Stimulated activated CD4-positive, alpha-beta T cell treated with anti-CD3 and anti-CD28 coated beads, Interleukin-1b, Interleukin-23, amount 100 ng/mL, for 4 hours (primary cell): ENCODE measurements at regions not wholly inside any gene's neighbourhood (a gene's known extent, or its start where the extent isn't known, plus 50 kb on each side); places are given as distances from the start of the nearest gene placed in this dataset.

ENCODE experiments used
- DNase-seq, 2 donors: peaks; one replicate each; pipeline ENCODE4 v3.0.0-alpha.2; 2020; ENCODE audit warnings: low read depth in 2 of 2

DNA sequence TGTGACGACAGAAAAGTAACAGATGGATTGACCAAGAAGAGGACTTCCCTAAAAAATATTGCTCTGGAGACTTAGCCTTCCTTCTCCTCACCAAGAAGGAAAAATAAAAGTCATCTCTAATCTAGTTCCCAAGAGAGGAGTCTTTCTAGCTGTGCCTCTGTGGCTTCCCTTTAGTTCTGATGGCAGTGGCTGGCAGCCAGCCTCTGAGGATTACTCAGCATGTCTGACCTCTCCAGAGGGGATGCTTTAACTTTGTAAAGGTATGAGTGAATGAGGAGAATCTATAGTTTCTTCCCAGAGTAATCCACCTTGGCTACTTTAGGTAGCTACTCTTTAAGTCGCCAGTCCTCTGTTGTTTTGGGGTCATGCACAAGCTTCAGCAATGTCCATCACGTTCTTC lies 163.9 kb upstream of the KIT start:
- DNase-seq: no peak

DNA sequence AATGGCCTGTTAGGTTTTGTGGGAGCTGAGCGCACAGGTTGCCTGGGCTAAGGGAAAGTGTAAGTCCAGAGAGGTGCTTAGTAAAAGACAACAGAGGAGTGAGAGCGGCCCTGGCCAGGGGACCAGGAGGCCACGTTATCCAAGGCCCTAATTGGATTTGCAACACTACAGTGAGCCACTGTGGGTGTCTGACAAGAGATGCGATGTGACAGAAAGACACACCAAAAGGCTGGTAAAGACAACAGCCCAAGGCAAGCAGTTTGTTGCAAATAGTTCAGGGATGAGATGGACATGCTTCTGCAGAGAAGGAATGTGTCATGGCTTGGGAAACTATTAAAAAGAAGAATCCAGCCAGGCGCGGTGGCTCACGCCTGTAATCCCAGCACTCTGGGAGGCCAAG lies 162.7 kb upstream of the KIT start:
- no peak for DNase-seq

DNA sequence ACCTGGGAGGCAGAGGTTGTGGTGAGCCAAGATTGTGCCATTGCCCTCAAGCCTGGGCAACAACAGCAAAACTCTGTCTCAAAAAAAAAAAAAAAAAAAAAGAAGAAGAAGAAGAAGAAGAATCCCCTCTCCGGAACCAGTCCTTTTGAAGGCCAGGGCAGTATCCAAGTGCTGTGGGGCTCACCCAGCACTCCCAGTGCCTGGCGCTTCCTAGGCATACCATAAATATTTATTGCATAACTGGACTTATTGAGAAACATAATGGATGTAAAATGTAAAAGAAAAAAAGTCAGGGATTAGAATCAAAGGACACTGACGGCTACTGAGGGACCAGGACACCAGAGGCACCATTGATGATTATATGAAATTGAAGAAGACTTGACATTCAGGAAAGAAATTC lies 162.1 kb upstream of the KIT start:
- no peak for DNase-seq

DNA sequence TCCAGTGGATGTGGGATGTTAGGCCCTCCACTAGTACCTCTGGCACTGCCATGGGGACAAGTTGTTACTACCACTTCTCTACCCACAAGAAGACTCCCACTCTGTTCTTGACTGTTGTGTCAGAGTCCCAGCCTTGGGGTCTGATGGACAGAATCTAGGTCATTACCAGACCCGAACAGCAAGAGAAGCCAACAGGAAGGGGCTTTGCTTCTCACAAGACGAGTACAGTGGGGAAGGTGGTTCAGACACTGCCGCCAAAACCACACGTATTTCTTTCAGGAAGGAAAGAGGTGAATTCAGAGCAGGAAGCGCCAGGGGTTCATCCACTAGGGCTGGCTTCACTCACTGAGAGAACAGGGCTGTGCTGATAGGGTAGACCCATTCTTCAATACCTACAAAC lies 161.3 kb upstream of the KIT start:
- DNase-seq: no peak

DNA sequence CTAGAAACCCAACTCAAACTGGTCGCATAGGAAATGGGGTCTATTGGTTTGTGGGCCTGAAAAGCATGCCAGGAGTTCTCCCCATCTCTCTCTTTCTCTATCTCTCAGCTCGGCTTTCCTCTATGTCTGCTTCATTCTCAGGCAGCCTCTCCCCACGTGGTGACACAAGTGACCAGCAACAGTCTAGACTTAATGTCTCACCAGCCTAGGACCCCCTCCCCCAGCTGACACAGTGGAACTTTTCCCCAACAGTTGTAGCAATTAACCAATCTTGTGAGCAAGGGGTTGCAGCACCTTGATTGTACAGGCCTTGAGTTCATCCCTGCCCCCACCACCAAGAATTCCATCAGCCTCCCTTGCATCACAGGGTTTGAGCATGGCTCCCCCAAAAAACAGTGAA lies 159.8 kb upstream of the KIT start:
- DNase-seq: no peak

DNA sequence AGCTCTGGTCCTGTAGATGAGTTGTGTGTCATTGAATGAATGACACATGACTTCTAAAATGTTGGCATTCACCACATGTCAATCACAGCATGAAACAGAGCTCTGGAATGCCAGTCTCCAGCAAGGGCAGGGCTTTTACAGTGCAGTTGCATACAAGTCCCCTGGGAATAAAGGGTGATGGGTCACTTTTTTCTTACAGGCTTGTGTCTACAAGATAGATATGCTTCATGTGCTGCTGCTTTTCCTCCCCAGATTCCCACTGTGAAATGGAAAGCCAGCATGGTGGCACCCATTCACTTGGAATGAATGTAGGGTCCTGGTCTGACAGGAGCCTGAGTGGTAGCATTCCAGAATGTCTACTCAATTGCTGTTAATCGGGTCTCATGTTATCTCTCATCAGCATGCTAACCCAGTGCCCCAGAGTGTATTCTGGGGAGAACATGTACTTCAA lies 159.1 kb upstream of the KIT start:
- DNase-seq: no peak

DNA sequence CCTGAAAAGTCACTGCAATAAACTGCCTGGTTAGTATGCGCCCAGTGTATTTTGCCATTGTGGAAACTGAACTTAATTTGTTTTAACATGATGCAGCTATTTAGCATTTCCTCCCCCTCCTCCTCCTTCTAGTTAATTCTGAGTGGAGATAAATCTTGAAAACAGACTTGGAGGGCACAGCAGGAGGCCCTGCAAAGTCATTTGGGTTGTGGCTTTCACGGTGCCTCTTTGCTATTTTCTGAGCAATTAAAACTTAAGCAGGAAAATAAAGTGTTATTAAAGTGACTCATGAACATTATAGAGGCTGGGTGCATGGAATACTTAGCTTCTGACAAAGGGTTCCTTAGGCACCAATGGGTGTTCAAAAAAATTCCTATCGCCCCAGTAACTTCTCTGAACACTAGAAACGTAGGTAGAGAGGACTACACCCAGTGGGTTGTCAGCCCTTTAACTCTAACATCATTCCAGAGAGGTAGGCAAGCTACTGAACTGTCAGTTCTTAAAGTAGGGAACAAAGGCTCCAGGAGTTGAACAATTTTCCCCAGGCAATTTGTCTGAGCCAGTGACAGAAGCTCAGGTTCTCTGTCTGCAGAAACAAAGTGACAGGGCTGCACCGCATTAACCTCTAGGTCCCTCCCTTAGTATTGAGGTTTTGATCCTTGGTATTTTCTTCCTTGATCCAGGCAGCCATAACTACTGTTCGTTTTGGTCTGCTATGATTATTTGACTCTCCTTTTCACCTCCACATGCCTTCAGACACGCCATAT lies 158.3 kb upstream of the KIT start:
- DNase-seq: no peak

DNA sequence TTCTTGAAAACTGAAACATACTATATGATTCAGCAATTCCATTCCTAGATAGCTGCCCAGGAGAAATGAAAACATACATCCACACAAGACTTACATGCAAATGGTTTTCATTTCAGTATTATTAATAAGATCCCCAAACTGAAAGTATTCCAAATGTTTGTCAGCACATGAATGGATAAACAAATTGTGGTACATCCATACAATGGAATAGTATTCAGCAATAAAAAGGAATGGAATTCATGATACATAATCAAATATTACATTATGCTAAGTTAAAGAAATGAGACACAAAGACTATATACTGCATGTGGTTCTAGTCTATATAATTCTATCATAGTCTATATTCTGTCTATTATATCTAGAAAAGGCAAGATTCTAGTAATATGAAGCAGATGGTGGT lies 152.4 kb upstream of the KIT start:
- no peak for DNase-seq

DNA sequence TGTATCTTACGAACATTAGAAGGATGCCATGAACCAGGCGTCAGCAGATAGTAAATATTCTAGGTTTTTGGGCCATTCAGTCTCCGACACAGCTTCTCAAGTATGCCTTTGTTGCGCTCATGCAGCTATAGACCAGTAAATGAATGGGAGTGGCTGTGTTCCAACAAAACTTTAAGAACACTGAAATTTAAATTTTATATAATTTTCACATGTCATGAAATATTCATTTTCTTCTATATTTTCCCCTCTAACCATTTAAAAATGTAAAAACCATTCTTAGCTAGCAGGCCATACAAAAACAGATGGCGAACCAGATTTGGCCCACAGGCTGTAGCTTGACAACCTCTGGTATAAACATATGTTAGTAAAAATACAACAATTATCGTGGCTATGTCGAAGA lies 151.8 kb upstream of the KIT start:
- DNase-seq: no peak

DNA sequence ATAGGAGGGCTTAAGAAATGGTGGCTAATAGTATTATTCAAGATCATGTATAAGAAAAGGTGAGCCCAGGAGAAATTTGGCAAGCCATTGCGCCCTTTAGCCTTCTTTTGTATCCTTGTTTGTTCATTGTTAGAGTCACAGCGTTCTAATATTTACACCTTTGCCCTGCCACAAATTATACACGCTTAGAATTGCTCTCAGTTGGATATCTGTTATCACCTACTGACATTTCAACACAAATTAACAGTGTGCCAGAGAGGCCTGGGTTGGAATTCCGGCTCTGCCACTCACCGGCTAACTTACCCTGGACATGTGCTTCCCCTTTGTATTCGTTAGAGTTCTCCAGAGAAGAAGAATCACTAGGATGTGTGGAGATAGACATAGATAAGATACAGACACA lies 148.7 kb upstream of the KIT start:
- no peak for DNase-seq

DNA sequence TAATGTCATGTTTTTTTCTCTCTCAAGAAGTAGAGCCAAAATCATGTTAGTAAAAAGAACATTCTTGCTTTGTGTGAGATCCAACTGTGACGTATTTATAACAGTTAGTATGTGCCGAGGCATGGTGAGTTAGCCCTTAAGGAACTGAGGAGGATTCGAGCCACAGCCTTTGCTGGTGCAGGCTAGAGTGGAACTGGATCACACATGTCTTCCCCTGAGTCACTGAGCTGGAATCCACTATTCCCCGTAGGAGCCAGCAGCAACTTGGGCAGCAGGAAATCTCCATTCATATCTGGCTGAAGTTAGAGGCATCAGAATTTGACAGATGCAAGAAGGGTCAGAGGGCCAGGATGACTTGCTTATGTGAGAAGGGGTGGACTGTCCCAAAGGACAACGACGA lies 144.6 kb upstream of the KIT start:
- no peak for DNase-seq

DNA sequence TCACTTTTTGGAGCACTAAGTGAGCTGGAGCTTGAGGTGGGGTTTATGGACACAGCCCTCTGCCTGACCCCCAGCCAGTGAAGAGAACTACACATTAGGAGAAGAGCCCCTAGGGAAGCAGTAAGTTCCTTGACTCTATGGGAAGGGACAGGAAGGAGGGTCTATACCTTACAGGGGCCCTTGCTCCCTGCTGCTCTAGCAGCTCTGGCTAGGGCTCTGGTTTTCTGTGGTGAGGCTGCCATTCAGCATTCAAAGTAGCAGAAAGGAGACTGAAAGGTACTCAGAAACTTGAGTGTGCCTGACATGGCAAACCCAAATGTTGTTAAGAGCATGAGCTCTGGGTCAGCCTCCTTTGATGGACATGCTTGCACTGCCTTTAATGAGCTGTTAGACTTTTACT lies 144.0 kb upstream of the KIT start:
- DNase-seq: no peak

DNA sequence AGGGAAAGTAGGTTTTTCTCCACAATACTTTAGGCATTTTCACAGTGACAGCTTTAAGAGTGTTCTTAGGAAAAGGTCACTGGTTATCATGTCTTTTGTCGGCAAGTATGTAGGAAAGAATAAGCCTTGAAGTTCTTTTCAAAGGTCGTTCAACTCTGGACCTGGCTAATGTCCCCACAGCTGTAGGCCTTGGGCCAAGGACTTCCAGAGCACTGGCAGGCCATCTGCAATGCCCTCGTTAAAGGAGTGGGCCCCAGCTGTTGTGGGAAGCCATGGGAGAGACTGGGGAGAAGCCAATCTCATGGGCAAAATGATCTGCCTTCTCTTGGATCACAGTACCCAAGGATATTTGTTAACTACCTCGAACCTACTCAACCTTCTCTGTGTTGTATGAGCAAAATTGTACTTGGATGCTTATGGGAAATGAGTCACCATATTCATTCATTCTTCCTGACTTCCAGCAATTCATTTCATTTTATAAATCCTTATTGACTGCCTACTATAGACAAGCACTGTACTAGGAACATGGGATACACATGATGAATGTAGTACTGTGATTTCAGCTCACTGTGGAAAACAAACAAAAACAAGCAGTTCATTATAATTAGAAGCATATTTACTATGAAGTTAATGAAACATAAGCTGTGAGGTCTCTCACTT lies 141.1 kb upstream of the KIT start:
- DNase-seq: no peak

DNA sequence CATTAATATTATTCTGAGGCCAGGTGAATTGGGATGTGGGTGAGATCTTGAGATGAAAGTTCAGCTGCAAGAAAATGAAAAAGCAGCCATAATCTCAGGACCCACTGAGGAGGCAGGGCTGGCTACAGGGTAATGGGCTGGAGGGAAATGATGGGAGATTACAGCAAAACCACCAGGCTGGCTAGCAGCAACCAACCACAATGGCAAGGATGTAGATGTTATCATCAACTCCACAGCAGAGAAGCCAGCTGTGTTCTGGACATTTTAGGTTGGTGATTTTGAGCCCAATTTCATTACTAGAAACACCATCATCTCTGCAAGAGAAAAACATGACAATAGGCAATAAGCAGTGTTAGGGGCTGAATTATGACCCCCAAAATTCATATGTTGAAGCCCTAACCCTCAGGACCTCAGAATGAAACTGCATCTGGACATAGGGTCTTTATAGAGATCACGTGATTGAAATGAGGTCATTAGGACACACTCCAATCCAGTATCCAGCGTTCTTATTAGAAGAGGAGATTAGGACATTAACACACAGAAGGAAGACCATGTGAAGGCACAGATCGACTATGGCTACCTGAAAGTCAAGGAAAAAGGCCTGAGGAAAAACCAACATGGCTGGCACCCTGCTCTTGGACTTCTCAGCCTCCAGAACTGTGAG lies 139.8 kb upstream of the KIT start:
- no peak for DNase-seq

DNA sequence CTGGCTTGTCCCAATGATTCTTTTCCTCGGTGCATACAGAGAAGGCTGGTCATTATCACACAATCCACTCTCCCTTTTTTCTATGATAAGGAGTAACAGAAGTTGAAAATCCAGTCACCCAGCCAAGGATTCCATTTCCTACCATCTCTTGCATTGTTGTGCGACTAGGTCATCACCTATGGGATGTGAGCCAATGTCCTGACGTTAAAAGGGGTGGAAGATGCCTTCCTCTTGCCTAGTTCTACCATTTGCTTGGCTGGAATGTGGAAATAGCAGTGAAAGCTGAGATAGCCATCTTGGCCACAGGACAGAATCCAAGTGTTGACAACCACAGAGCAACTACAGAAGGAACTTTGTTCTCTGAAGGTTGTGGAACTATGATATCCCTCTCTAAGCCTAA lies 132.2 kb upstream of the KIT start:
- no peak for DNase-seq

DNA sequence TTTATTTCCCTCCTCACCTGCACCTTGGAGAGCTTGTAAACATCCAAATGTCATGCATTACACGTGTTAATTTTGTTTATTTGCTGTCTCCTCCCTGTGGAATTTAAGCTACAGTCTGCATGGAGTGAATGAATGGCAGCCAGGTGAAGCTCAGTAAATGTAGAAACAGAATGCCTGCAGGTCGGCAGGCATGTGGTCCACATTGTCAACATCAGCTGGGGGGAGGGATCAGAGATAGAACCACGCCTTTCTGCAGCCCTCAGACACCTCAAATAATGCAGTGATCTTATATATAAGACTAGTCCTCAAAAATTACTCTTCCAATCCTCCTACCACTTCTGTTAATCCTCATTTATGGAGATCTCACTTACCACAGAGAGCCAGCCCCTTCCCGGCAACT lies 131.2 kb upstream of the KIT start:
- no peak for DNase-seq

DNA sequence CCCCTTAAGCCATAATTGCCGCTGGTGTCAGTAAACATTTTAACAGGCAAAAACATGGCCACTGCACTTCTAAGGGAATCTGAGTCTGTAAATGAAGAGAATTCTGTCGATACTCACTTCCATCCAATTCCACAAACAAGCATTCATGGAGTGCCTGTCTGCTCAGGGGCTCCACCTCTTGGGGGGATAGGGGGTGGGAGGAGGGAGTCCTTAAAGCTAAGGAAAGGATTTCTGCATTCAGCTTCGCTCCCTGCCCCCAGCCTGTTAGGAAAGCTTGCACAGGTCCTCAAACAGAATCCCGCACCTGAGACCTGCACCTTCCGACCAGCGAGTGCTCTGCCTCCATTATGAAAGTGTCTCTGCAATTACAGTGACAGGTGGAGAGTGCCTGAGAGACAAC lies 130.2 kb upstream of the KIT start:
- no peak for DNase-seq

DNA sequence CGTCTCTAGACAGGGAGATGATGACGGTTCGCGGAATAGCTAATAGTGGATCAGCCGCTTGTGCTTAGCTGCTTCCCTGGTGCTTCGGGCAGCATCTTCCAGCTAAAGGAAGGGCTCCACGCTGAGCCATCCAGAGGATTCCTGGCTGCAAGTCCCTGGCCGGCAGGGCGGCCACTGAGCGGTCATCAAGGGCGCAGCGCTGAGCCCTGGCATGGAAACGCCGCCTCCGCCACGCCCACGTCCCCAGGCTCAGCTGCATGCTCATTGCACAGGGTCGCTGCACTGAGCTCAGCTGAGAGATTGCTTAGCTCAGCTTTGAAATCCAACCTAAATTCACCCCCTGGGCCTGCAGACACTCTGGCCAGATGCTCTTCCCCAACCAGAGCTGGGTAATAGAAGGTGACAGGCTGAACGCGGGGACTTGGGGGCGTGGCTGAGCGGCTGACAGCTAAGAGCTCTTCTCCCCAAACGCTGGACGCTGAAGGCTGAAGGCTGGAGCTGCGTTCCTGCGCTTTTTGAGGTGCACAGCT lies 118.2 kb upstream of the KIT start:
- peak in 1 of 2 donors; percentile 1 for DNase-seq

DNA sequence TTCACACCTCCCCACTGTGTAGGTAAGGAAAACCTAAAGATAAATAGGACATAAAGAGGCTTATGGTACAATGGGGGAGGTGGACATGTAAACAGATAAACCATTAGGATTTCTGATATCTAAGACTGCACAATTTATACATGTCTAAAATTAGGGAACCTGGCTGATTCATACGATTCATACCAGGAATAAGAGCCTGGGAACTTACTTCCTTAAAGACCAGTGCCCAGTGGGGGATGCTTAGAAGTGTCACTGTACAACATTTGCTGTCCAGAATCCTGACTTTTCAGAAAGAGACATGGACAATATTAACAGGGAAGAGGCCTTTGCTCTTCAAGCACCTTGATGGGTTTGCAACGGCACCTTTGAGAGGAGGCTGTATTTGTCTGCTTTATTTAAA lies 116.8 kb upstream of the KIT start:
- no peak for DNase-seq

DNA sequence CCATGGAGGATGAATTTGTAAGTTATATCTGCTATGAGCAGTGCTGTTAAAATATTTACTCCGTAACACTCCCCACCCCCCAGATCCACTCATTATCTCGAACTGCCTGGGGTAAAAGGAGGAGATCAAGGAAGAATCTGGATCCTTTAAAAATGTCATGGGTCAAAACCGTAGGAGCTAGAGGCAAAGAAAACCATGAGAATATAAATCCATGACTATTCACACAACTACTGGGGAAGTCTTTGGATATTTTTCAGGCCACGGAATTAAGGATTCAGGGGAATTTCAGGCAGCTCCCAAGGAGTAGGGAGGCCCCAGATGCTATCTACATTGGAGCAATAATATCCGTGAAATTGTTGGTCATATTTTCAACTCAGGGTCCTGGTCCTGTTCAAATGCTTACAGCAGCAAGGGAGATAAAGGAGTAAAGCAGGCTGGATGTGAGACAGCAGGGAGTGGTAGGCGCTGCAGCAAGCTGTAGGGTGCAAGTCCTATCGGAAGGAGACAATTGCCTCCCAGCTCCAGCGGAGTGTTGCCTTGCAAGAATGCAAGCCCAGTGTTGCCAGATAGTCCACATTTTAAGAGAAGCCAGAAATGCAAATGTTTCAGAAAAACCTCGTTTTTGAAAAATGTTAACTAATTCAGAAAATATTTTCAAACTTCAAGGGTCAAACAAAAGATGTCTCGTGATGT lies 116.2 kb upstream of the KIT start:
- no peak for DNase-seq

DNA sequence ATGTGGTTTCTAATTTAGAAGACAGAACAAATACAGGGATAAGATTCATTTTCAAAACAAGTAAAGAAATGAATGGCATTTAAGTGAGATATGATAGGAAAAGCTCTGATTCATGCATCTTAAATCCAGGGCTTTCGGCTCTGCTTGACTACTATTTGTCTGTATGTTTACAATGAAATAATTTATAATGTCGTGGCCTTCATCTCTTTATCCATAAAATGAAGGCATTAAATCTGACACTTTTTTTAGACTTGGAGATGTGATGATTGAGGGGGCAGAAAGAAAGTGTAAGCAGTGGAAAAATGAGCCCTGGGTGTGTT lies 115.7 kb upstream of the KIT start:
- no peak for DNase-seq

DNA sequence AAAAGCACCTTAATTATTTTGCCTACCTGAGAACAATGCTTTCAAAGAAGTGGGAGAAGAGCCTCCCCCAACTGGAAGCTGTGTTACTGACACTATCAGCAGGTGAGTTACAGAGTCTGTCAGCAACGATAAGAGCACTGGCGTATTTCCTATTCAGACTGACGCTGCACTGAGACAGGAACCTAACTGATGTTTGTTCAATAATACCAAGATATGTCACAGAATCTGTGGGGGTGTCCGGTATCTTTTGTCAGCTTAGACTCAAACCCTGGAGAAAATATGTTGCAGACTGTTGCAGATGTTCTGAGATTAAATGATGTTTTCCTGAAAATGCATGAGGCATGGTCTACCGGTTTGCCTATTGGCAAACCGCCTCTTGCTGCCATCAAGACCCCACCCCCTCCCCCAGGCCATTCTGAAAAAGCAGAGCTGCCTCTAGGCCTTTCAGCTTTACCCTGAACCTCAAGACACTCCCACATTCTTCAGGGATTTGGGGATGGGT lies 115.2 kb upstream of the KIT start:
- no peak for DNase-seq
